HG03575 (cell line): ENCODE measurements at regions not wholly inside any gene's neighbourhood (a gene's known extent, or its start where the extent isn't known, plus 50 kb on each side); places are given as distances from the start of the nearest gene placed in this dataset.

ENCODE experiments used
- ATAC-seq: cut with Tn5 transposase; IDR thresholded peaks from one replicate; pipeline ENCODE4 v1.9.1; 2021; ENCODE audit not compliant: unreplicated experiment, insufficient number of reproducible peaks, low FRiP score; ENCODE audit errors: extremely low read depth

- ATAC-seq, result no peak
These were observed 377.7 kb upstream of the ST6GAL2 start for GRCh38 chr2:107263628-107264027.

GRCh38 chr2:107264184-107264583 lies 378.2 kb upstream of the ST6GAL2 start:
- ATAC-seq, result no peak

GRCh38 chr2:107266555-107266954 lies 380.6 kb upstream of the ST6GAL2 start:
- no peak for ATAC-seq

- ATAC-seq, result no peak
These were observed 381.1 kb upstream of the ST6GAL2 start for GRCh38 chr2:107267086-107267485.

- ATAC-seq, result no peak
These were observed 390.1 kb upstream of the ST6GAL2 start for GRCh38 chr2:107276034-107276433.

- no peak for ATAC-seq
These were observed 392.7 kb upstream of the ST6GAL2 start for GRCh38 chr2:107278672-107279071.

DNA sequence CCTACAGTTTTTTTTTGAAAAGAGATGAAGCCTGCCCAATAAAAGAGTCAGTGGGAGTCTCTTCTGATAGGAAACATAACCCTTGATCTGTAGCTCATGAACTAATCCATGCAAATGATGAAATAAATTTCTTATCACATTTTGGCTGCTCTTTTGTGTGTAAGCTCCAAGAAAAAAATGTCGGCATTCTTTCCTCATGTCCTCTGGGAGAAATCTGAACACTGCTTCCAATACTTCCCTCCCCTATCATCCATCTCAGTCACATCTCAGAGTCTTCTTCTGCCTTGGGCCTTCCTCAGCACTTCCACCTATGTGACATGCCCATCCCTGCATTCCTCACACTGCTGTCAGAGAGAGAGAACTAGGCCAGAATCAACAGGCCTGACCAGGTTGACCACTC lies 395.7 kb upstream of the ST6GAL2 start:
- no peak for ATAC-seq

DNA sequence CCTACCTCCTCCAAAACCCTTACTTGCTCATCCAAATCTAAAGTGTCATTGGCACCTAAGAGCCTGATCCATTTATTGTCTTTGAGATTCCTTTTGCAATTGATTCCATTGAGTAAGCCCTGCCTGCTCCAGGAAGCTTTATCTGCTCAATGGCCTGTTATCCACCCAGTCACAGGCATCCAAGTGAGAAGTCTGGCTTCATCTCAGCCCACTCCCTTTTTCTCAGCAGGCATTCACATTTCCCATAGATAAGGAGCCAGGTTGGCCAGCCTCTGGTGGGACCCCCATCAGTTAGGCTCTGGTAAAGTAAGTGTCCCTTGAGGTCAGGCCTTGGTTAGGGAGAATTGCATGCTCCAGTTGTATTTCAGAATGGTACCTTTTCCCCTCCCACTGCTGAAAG lies 396.2 kb upstream of the ST6GAL2 start:
- no peak for ATAC-seq

GRCh38 chr2:107285621-107286299 lies 399.8 kb upstream of the ST6GAL2 start:
- ATAC-seq, result no peak

DNA sequence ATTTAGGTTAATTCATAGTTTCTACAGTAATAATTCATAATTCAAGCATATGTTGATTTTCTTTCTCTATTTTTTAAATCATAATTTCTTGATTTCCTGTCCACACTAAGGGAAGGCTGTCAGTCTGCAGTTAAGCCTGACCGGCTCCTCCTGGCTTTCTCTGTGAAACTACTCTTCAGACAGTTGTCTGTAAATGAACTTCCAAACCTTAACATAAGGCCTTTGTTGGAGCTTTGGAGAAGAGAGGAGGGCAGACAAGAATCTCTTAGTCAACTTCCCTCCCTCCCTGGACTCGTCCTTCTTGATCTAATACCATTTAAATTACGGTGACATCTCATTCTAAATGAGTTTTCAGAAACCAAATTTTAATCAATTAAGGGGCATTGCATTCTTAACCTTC lies 404.1 kb upstream of the ST6GAL2 start:
- no peak for ATAC-seq

DNA sequence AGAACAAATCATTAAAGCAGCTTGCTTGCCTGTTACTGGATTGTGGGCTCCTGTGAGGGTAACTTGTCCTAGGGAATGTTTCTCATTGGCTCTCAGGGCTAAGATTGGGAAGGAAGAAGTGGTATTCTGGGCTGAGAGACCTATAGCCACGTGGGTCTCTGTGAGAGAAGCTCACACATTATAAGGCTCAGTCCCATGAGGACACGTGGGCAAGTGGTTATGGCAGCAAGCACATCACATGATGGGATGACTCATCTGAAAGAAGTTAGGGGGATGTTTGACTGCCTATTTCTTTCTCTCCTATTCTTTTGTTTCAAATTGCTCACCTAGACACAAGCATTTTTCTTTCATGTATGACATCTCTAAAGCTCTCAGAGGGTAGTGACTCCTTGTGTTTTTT lies 418.0 kb upstream of the ST6GAL2 start:
- ATAC-seq, result no peak

DNA sequence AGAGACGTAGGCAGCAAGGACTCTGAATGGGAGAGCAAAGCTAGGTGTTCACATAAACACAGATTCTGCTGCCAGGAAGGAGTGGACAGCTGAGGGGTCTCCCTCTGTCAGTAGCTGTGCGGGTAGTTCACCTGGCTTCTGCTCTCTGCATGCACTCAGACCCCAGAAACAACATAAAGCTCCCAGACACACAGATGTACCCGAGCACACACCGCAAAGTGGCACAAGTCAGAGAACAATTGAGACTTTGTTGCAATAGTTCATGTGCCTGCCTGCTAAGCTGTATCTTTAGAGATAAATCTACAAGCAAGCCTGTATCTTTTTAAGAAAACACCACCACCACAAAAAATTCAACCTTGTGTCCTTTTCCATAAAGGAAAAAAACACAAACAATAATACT lies 420.0 kb upstream of the ST6GAL2 start:
- no peak for ATAC-seq

GRCh38 chr2:107306881-107307280 lies 420.9 kb upstream of the ST6GAL2 start:
- no peak for ATAC-seq

- no peak for ATAC-seq
These were observed 422.9 kb upstream of the ST6GAL2 start for GRCh38 chr2:107308835-107309234.

- no peak for ATAC-seq
These were observed 426.3 kb upstream of the ST6GAL2 start for GRCh38 chr2:107312240-107312639.

GRCh38 chr2:107313316-107313715 lies 427.3 kb upstream of the ST6GAL2 start:
- no peak for ATAC-seq

DNA sequence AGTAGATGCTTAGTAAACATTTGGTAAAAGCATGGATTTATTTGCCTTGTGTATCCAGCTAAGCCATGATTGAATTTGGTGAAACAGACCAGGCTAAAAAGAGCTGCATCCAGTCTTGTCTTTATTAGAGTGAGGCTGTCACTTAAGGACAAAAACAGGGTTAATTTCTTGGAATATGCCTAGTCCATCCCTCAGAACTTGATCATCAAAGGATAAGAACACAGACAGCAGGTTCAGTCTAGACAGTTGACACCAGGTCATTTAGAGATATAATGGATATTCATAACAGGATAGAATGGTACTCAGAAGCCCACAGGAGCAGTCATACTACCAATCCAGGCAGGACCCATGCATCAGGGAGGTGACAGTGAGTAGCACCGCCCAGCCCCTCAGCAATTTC lies 434.9 kb upstream of the ST6GAL2 start:
- ATAC-seq, result no peak

GRCh38 chr2:107322416-107322815 lies 436.4 kb upstream of the ST6GAL2 start:
- ATAC-seq, result no peak

GRCh38 chr2:107323946-107324565 lies 438.1 kb upstream of the ST6GAL2 start:
- ATAC-seq, result no peak

DNA sequence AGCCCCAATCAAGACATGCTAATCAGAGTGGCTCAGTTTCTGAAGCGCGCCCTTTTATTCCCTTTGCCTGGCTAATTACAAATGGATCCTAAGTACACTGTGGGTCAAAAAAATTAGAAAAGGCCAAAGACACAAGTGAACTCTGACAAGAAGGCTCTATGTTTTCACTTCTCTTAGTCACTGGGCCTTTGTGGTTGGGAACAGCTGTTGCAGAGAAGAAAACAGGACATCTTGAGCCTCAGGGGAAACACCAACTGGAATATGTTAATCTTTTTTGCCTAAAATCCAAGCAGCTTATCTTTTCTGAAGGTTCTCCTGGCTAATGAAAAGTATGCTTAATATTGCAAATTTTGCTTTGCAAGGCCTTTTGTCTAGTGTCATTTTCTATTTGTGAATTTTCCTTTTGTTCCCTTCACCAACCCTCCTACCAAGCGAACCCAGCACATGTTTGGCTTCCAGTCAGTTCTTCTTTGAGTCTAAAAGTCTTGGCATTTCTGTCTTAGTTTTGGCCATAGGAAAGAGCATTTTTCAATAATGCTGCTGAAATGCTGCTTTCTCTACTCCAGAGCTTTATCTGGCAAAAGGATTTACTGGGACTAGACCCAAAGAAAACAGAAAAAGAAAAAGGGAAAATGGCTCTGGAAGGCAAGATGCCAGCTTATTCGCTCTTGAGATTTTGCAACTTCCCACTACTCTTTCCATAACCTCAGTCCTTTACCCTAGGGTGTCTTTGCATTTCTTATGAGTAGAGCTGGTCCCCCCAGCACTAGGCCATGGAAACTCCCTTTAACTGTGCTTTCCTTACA lies 440.2 kb upstream of the ST6GAL2 start:
- no peak for ATAC-seq
